ENCODE measurements at regions not wholly inside any gene's neighbourhood (a gene's known extent, or its start where the extent isn't known, plus 50 kb on each side); places are given as distances from the start of the nearest gene placed in this dataset.

- TF ChIP-seq CTCF (IDR thresholded peaks at IDR 0.05) (no peak), ZFX (IDR thresholded peaks at IDR 0.05; ENCODE audit: borderline replicate concordance) (no peak)
Observed at GRCh38 chr5:89534331-89534730, 651.3 kb upstream of the MEF2C start.
